CD4-positive, CD25-positive, alpha-beta regulatory T cell (primary cell): ENCODE measurements at regions not wholly inside any gene's neighbourhood (a gene's known extent, or its start where the extent isn't known, plus 50 kb on each side); places are given as distances from the start of the nearest gene placed in this dataset.

Experiments
- ATAC-seq, 2 donors: fragments of 150-1000 bp; cut with Tn5 transposase; one replicate each; pipeline ENCODE4 v1.10.0; 2021; ENCODE audit warnings: low read depth in 2 of 2, moderate number of reproducible peaks in 2 of 2, moderate library complexity in 1 of 2
- DNase-seq, 3 donors: peaks; one replicate each; pipeline versions ENCODE4 v3.0.0 to v3.0.0-alpha.2; 2012 to 2022; ENCODE audit warnings: mixed read lengths in 1 of 3
- H3K27ac ChIP-seq: one replicate; pipeline ENCODE4 v1.7.0; 2013; ENCODE audit warnings: mild to moderate bottlenecking, low read length; ENCODE audit not compliant: insufficient read depth, poor library complexity, severe bottlenecking
- H3K27me3 ChIP-seq: one replicate; pipeline ENCODE4 v1.7.0; 2013; ENCODE audit warnings: low read length; ENCODE audit not compliant: control insufficient read depth, insufficient read depth
- H3K36me3 ChIP-seq: one replicate; pipeline ENCODE4 v1.7.0; 2013; ENCODE audit warnings: mild to moderate bottlenecking, low read length, moderate library complexity; ENCODE audit not compliant: control insufficient read depth, insufficient read depth
- H3K4me1 ChIP-seq: 2 replicates; pipeline ENCODE4 v1.7.0; 2013; ENCODE audit warnings: mild to moderate bottlenecking, low read length; ENCODE audit not compliant: insufficient read depth, control insufficient read depth, poor library complexity, severe bottlenecking
- H3K4me3 ChIP-seq: one replicate; pipeline ENCODE4 v1.7.0; 2013; ENCODE audit warnings: low read depth, mild to moderate bottlenecking, low read length, moderate library complexity
- H3K9me3 ChIP-seq, 2 experiments: 1 replicate in 1 of 2; 2 replicates in 1 of 2; pipeline ENCODE4 v1.7.0; 2013; ENCODE audit warnings: low read length in 2 of 2, mild to moderate bottlenecking in 1 of 2, moderate library complexity in 1 of 2; ENCODE audit not compliant: control insufficient read depth in 2 of 2
- H3K27ac Mint-ChIP-seq, 3 donors: one replicate each; pipeline ENCODE4 v1.8.0; 2020 to 2022; ENCODE audit warnings: mild to moderate bottlenecking in 3 of 3, mixed read lengths in 3 of 3, moderate library complexity in 2 of 3
- H3K27me3 Mint-ChIP-seq: one replicate; pipeline ENCODE4 v1.8.0; 2022; ENCODE audit warnings: mild to moderate bottlenecking, mixed read lengths
- H3K36me3 Mint-ChIP-seq: one replicate; pipeline ENCODE4 v1.8.0; 2020; ENCODE audit warnings: mixed read lengths
- H3K4me1 Mint-ChIP-seq, 4 donors: one replicate each; pipeline ENCODE4 v1.8.0; 2020 to 2022; ENCODE audit warnings: mixed read lengths in 4 of 4, mild to moderate bottlenecking in 1 of 4
- H3K4me3 Mint-ChIP-seq, 4 donors: one replicate each; pipeline ENCODE4 v1.8.0; 2020 to 2022; ENCODE audit warnings: mild to moderate bottlenecking in 4 of 4, mixed read lengths in 4 of 4, moderate library complexity in 3 of 4
- H3K9me3 Mint-ChIP-seq, 7 donors: one replicate each; pipeline ENCODE4 v1.8.0; 2020 to 2022; ENCODE audit warnings: mixed read lengths in 7 of 7, mild to moderate bottlenecking in 3 of 7, moderate library complexity in 2 of 7

DNA sequence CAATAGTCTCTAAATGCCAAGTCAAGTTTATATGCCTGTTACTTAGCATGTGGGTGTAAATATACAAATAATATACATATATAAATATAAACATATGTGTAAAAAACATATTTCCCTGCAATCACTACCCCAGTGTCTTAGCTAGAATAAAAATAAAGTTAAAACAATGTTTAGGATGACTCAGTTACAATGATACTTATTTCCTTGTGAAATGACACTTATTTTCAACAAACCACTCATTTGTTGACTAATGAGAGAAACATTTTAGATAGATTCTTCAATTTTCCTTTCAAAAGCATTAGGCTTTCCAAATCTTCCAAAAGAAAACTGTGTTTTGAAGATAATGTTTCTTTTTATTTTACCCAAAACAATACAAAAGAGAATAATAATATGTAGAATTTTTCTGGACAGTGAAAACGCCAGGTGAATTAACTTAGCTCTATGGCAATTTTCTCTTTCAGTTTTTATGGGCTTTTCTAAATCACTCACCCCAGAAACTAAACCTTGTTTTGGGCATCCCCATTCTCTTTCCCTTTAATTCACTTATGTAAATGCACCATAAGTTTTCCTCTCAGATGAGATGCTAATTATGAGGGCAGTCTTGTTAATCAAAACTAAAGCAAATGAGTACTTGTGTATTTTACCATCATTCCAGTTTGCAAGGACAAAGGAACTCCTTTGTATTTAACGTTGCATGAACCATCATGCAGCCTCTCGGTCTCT lies 465.9 kb downstream of the BCAT1 start:
- no peak overlapping the region for H3K27ac Mint-ChIP-seq
- no peak overlapping the region for H3K4me3 Mint-ChIP-seq
- H3K36me3 Mint-ChIP-seq, result no peaks in the 10 kb centered on the region
- Histone ChIP-seq H3K36me3 (no peaks in the 10 kb centered on the region), H3K27me3 (no peaks in the 10 kb centered on the region), H3K4me1 (no peaks in the 10 kb centered on the region), H3K4me3 (no peak overlapping the region), H3K27ac (no peak overlapping the region), H3K9me3 (no peaks in the 10 kb centered on the region)
- no peaks in the 10 kb centered on the region for H3K4me1 Mint-ChIP-seq
- DNase-seq, result no peak
- H3K27me3 Mint-ChIP-seq, result peaks cover 4% of the 10 kb centered on the region
- H3K9me3 Mint-ChIP-seq, result peaks cover 0 to 12% (median 2%) of the 10 kb centered on the region in 7 donors
- ATAC-seq, result no peak

DNA sequence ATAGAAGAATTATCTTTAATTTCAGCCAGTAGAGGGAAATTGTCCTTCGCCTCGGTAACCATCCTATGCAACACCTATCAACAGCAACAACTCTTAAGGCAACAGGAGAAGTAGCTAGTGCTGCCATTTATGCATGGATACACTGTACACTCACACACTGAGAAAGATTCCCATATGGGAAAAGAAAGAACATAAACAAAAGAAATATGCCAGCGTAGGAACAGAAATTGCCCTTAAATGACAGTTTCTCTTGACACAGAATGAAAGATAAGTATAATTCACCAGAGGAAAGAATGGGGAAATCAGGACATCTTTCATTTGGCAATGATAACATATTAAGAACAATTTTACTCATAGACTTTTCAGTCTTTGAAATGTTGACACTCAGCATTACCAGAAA lies 466.9 kb downstream of the BCAT1 start:
- Mint-ChIP-seq H3K27ac (no peak overlapping the region), H3K4me3 (no peak overlapping the region), H3K4me1 (no peaks in the 10 kb centered on the region), H3K36me3 (no peaks in the 10 kb centered on the region), H3K27me3 (peaks cover 4% of the 10 kb centered on the region), H3K9me3 (peaks cover 0 to 12% (median 2%) of the 10 kb centered on the region in 7 donors)
- no peaks in the 10 kb centered on the region for H3K4me1 ChIP-seq
- DNase-seq (no peak), ATAC-seq (no peak)
- H3K27ac ChIP-seq, result no peak overlapping the region
- no peak overlapping the region for H3K4me3 ChIP-seq
- no peaks in the 10 kb centered on the region for H3K9me3 ChIP-seq
- no peaks in the 10 kb centered on the region for H3K36me3 ChIP-seq
- H3K27me3 ChIP-seq, result no peaks in the 10 kb centered on the region

DNA sequence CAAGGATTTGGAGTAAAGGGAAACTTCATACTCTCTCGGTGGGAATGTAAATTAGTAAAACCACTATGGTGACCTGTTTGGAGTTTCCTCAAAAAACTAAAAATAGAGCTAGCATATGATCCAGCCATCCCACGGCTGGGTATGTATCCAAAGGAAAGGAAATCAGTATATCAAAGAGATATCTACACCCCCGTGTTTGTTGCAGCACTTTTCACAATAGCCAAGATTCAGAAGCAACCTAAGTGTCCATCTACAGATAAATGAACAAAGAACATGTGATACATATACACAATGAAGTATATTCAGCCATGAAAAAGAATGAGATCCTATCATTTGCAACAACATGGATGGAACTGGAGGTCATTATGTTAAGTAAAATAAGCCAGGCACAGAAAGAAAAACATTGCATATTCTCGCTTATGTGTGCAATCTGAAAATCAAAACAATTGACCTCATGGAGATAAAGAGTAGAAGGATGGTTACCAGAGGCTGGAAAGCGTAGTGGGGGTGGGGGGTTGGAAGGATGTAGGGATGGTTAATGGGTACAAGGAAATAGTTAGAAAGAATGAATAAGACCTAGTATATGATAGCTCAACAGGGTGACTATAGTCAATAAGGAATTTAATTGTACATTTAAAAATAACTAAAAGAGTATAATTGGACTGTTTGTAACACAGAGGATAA lies 468.0 kb downstream of the BCAT1 start:
- H3K9me3 ChIP-seq, result no peaks in the 10 kb centered on the region
- H3K9me3 Mint-ChIP-seq, result peaks cover 0 to 12% (median 2%) of the 10 kb centered on the region in 7 donors
- no peaks in the 10 kb centered on the region for H3K4me1 ChIP-seq
- H3K27ac ChIP-seq, result no peak overlapping the region
- H3K4me3 Mint-ChIP-seq, result no peak overlapping the region
- H3K27ac Mint-ChIP-seq, result no peak overlapping the region
- H3K4me1 Mint-ChIP-seq, result no peaks in the 10 kb centered on the region
- no peak overlapping the region for H3K4me3 ChIP-seq
- no peaks in the 10 kb centered on the region for H3K36me3 ChIP-seq
- H3K27me3 Mint-ChIP-seq, result peaks cover 4% of the 10 kb centered on the region
- no peaks in the 10 kb centered on the region for H3K36me3 Mint-ChIP-seq
- no peaks in the 10 kb centered on the region for H3K27me3 ChIP-seq
- no peak for ATAC-seq
- no peak for DNase-seq

DNA sequence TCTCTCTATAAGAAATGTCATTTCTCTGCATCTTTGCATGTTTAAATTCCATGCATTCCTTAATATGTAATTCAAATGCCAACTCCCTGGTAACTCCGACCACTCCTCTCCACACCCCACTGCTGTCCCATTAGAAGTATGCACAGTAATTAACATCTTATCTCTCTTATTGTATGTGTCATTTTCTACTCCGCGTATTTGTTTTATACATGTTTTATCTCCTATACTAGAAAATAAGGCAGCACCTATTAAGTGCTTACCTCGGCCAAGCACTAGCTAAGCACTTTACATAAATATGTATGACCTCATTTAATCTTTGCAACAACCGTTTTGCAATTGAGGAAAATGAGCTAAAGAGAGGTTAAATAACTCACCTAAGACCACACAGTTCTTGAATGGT lies 469.8 kb downstream of the BCAT1 start:
- Histone ChIP-seq H3K4me3 (no peak overlapping the region), H3K36me3 (no peaks in the 10 kb centered on the region), H3K9me3 (no peaks in the 10 kb centered on the region), H3K27ac (no peak overlapping the region), H3K4me1 (no peaks in the 10 kb centered on the region), H3K27me3 (no peaks in the 10 kb centered on the region)
- H3K9me3 Mint-ChIP-seq, result peaks cover 0 to 12% (median 2%) of the 10 kb centered on the region in 7 donors
- no peak overlapping the region for H3K4me3 Mint-ChIP-seq
- DNase-seq, result no peak
- no peak overlapping the region for H3K27ac Mint-ChIP-seq
- no peak for ATAC-seq
- H3K36me3 Mint-ChIP-seq, result no peaks in the 10 kb centered on the region
- H3K27me3 Mint-ChIP-seq, result no peaks in the 10 kb centered on the region
- no peaks in the 10 kb centered on the region for H3K4me1 Mint-ChIP-seq

DNA sequence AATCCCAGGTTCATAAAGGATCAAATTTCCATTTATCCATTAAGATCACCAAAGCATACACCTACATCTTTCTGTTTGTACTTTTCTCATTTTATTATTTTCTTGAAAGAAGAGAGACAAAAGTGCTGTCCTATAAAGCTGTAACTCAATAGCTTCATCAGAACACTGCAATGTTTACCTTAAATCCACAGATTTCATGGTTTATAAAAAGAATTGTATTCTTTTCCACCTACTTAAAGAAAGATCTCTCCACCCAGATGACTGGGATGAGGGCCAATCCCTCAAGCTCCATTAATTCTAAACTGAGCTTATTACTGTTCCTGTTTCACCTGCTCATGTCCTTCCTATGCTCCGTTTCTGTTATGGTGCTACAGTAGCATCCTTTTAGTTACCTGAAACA lies 470.6 kb downstream of the BCAT1 start:
- peaks cover 0 to 12% (median 2%) of the 10 kb centered on the region in 7 donors for H3K9me3 Mint-ChIP-seq

DNA sequence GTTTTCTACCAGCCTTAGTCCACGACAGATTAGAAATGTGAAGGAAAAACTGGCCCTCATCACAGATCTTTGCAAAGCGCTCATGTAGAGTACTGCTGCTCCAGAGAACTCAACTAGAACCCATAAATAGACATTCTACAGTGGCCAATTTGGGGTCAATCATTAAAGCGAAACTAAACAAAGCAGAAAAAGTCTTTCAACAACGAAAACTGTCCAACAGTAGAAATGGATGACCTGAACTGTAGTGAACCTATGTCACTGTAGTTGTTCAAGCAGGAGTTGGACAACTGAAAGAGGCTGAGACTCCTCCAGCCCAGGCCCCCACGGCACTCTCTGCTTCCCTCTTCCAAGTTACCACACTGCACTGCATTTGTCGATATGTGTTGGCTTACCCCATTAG lies 472.6 kb downstream of the BCAT1 start:
- Mint-ChIP-seq H3K9me3 (peaks cover 0 to 12% (median 2%) of the 10 kb centered on the region in 7 donors), H3K36me3 (no peaks in the 10 kb centered on the region), H3K27ac (no peak overlapping the region), H3K27me3 (no peaks in the 10 kb centered on the region), H3K4me1 (no peaks in the 10 kb centered on the region), H3K4me3 (no peak overlapping the region)
- H3K27ac ChIP-seq, result no peak overlapping the region
- ATAC-seq (no peak), DNase-seq (no peak)
- H3K4me3 ChIP-seq, result no peak overlapping the region
- no peaks in the 10 kb centered on the region for H3K27me3 ChIP-seq
- no peaks in the 10 kb centered on the region for H3K36me3 ChIP-seq
- H3K4me1 ChIP-seq, result no peaks in the 10 kb centered on the region
- no peaks in the 10 kb centered on the region for H3K9me3 ChIP-seq

More for the DNA sequence above, 470.6 kb downstream of the BCAT1 start:
- Histone ChIP-seq H3K27ac (no peak overlapping the region), H3K4me1 (no peaks in the 10 kb centered on the region), H3K4me3 (no peak overlapping the region), H3K9me3 (no peaks in the 10 kb centered on the region), H3K27me3 (no peaks in the 10 kb centered on the region), H3K36me3 (no peaks in the 10 kb centered on the region)
- Mint-ChIP-seq H3K36me3 (no peaks in the 10 kb centered on the region), H3K27me3 (no peaks in the 10 kb centered on the region), H3K4me3 (no peak overlapping the region), H3K4me1 (no peaks in the 10 kb centered on the region), H3K27ac (no peak overlapping the region)
- ATAC-seq (no peak), DNase-seq (no peak)

DNA sequence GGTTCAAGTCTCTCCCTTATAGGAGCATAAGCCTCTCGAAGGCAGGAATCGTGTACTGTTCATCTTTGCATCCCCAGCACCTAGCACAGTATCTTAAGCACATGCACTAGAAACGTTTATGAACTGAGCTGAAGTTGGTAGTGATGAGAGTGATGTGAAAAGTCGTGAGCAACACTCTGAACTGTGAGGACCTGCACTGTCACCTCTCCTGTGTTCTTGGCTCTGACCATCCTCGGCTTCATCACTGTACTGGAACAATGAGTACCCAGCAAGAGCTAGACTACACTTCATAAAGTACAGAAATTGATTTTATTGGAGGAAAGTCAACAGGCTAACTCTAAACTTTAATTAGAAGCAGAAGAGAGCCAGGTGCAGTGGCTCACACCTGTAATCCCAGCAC lies 473.6 kb downstream of the BCAT1 start:
- H3K4me3 ChIP-seq, result no peak overlapping the region
- Mint-ChIP-seq H3K27me3 (no peaks in the 10 kb centered on the region), H3K36me3 (no peaks in the 10 kb centered on the region), H3K4me1 (no peaks in the 10 kb centered on the region), H3K4me3 (no peak overlapping the region), H3K9me3 (peaks cover 0 to 7% (median 2%) of the 10 kb centered on the region in 7 donors), H3K27ac (no peak overlapping the region)
- ATAC-seq (no peak), DNase-seq (no peak)
- no peaks in the 10 kb centered on the region for H3K4me1 ChIP-seq
- H3K27ac ChIP-seq, result no peak overlapping the region
- no peaks in the 10 kb centered on the region for H3K27me3 ChIP-seq
- no peaks in the 10 kb centered on the region for H3K9me3 ChIP-seq
- H3K36me3 ChIP-seq, result no peaks in the 10 kb centered on the region

DNA sequence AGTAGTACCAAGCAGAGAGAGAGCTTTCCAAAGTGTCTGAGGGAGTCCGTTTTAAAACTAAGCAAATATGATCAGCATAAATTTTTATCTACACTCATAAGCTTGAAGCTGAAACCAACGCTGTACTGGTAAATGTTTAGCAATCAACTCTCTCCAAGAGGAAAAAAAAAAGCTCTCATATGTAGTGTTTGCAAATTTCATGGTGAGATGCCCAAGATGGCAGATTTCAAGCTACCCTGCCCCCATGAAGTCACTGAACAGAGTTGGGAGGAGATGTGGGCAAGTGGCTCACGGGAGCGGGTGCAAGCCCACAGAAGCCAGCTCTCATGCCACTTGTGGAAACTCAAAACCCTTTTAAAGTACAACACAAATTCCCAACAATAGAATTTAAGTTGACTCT lies 475.8 kb downstream of the BCAT1 start:
- Mint-ChIP-seq H3K4me1 (no peaks in the 10 kb centered on the region), H3K4me3 (no peak overlapping the region), H3K9me3 (peaks cover 0 to 4% (median 1%) of the 10 kb centered on the region in 7 donors), H3K27me3 (no peaks in the 10 kb centered on the region), H3K36me3 (no peaks in the 10 kb centered on the region), H3K27ac (no peak overlapping the region)
- no peak for DNase-seq
- ATAC-seq, result no peak
- Histone ChIP-seq H3K4me3 (no peak overlapping the region), H3K4me1 (no peaks in the 10 kb centered on the region), H3K9me3 (no peaks in the 10 kb centered on the region), H3K36me3 (no peaks in the 10 kb centered on the region), H3K27ac (no peak overlapping the region), H3K27me3 (no peaks in the 10 kb centered on the region)
